ENCODE measurements at regions not wholly inside any gene's neighbourhood (a gene's known extent, or its start where the extent isn't known, plus 50 kb on each side); places are given as distances from the start of the nearest gene placed in this dataset.

- H3K4me3 ChIP-seq (replicated peaks; ENCODE audit: low read depth, low read length): no peak overlapping the region
- DNase-seq (ENCODE audit: low read depth): no peak
- TF ChIP-seq CTCF (IDR thresholded peaks at IDR 0.05; ENCODE audit: low read length, missing control alignments): no peak
These were observed 1378.0 kb upstream of the PCDH9 start for GRCh38 chr13:68608147-68608546.

- TF ChIP-seq CTCF (IDR thresholded peaks at IDR 0.05; ENCODE audit: low read length, missing control alignments): no peak
- no peak overlapping the region for H3K4me3 ChIP-seq (replicated peaks; ENCODE audit: low read depth, low read length)
- no peak for DNase-seq (ENCODE audit: low read depth)
These were observed 1367.5 kb upstream of the PCDH9 start for GRCh38 chr13:68597641-68598040.

- DNase-seq (ENCODE audit: low read depth): no peak
- no peak for TF ChIP-seq CTCF (IDR thresholded peaks at IDR 0.05; ENCODE audit: low read length, missing control alignments)
- no peak overlapping the region for H3K4me3 ChIP-seq (replicated peaks; ENCODE audit: low read depth, low read length)
These were observed 1358.5 kb upstream of the PCDH9 start for GRCh38 chr13:68588623-68589022.

GRCh38 chr13:68584776-68585175, 1354.6 kb upstream of the PCDH9 start:
- no peak for TF ChIP-seq CTCF (IDR thresholded peaks at IDR 0.05; ENCODE audit: low read length, missing control alignments)
- H3K4me3 ChIP-seq (replicated peaks; ENCODE audit: low read depth, low read length): no peak overlapping the region
- no peak for DNase-seq (ENCODE audit: low read depth)

- DNase-seq (ENCODE audit: low read depth): no peak
- no peak for TF ChIP-seq CTCF (IDR thresholded peaks at IDR 0.05; ENCODE audit: low read length, missing control alignments)
- H3K4me3 ChIP-seq (replicated peaks; ENCODE audit: low read depth, low read length): no peak overlapping the region
These were observed 1343.9 kb upstream of the PCDH9 start for GRCh38 chr13:68574053-68574452.

GRCh38 chr13:68551701-68552522, 1321.8 kb upstream of the PCDH9 start:
- TF ChIP-seq CTCF (IDR thresholded peaks at IDR 0.05; ENCODE audit: low read length, missing control alignments): no peak
- H3K4me3 ChIP-seq (replicated peaks; ENCODE audit: low read depth, low read length): no peak overlapping the region
- no peak for DNase-seq (ENCODE audit: low read depth)

- no peak for TF ChIP-seq CTCF (IDR thresholded peaks at IDR 0.05; ENCODE audit: low read length, missing control alignments)
- no peak overlapping the region for H3K4me3 ChIP-seq (replicated peaks; ENCODE audit: low read depth, low read length)
- DNase-seq (ENCODE audit: low read depth): no peak
These were observed 1320.2 kb upstream of the PCDH9 start for GRCh38 chr13:68550330-68550729.
